AG04449 (cell line): ENCODE measurements at regions not wholly inside any gene's neighbourhood (a gene's known extent, or its start where the extent isn't known, plus 50 kb on each side); places are given as distances from the start of the nearest gene placed in this dataset.
"Not testable (repeated sequence)": the region's sequence is repeated elsewhere in the genome, so short reads cannot be mapped to it uniquely, and the experiment has no call there.

Source experiments
- CTCF ChIA-PET: fragments of 350-600 bp; formaldehyde crosslinking; extraction: SDS; loops from one replicate; lab custom pipeline; 2021; ENCODE audit warnings: antibody characterized with exemption; lab: Yijun Ruan, JAX
- POLR2A ChIA-PET: fragments of 400-600, 350-600 bp; formaldehyde crosslinking; extraction: SDS; loops from one replicate; lab custom pipeline; 2020; ENCODE audit warnings: antibody characterized with exemption, inconsistent platforms; lab: Yijun Ruan, JAX
- DNase-seq: peaks from one replicate; pipeline ENCODE4 v3.0.0-alpha.2; 2010; ENCODE audit warnings: low read depth, low spot score
- H3K4me3 ChIP-seq: 2 replicates; pipeline ENCODE4 v1.5.1; 2011; ENCODE audit warnings: low read depth, mild to moderate bottlenecking, control low read depth, low read length
- TF ChIP-seq, protein P1 (sequence below): IDR thresholded peaks from one replicate; pipeline ENCODE4 v1.5.1; 2011; ENCODE audit warnings: mild to moderate bottlenecking, moderate library complexity, low read length, control low read depth, inconsistent platforms; ENCODE audit not compliant: insufficient read depth; ENCODE audit errors: missing control alignments

- ChIA-PET CTCF (no interaction called here), POLR2A (no interaction called here)
- TF ChIP-seq, protein P1, sequence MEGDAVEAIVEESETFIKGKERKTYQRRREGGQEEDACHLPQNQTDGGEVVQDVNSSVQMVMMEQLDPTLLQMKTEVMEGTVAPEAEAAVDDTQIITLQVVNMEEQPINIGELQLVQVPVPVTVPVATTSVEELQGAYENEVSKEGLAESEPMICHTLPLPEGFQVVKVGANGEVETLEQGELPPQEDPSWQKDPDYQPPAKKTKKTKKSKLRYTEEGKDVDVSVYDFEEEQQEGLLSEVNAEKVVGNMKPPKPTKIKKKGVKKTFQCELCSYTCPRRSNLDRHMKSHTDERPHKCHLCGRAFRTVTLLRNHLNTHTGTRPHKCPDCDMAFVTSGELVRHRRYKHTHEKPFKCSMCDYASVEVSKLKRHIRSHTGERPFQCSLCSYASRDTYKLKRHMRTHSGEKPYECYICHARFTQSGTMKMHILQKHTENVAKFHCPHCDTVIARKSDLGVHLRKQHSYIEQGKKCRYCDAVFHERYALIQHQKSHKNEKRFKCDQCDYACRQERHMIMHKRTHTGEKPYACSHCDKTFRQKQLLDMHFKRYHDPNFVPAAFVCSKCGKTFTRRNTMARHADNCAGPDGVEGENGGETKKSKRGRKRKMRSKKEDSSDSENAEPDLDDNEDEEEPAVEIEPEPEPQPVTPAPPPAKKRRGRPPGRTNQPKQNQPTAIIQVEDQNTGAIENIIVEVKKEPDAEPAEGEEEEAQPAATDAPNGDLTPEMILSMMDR = no peak
- no peak for DNase-seq
- H3K4me3 ChIP-seq = no peak overlapping the region
These were observed 249.9 kb downstream of the CALCRL start for GRCh38 chr2:187198136-187198535.

DNA sequence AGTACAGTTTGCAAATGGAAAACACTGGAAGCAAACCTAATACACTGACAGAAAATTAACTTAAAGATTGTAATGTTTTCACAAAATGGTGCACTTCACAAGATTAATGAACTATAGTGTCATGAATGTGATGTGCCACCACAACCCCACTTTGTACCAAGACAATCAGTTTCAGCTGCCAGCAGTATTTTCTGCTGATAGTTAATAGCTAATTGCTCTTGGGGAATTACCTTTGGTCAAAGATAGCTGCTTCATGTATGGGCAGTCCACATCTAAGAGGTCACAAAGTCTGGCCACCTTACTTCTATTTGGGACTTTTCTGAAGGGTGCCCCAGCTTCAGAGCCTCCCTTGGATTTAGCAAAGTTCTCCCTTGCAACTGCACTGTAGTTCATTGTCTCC lies 254.0 kb downstream of the CALCRL start:
- DNase-seq = no peak
- CTCF ChIA-PET = no interaction called here
- TF ChIP-seq, protein P1 = no peak
- POLR2A ChIA-PET = no interaction called here
- H3K4me3 ChIP-seq = no peak overlapping the region

- H3K4me3 ChIP-seq = no peak overlapping the region
- no peak for DNase-seq
- TF ChIP-seq, protein P1 = no peak
- CTCF ChIA-PET = no interaction called here
- POLR2A ChIA-PET = no interaction called here
These were observed 259.0 kb downstream of the CALCRL start for GRCh38 chr2:187188783-187189631.

- no peak for DNase-seq
- ChIA-PET POLR2A (no interaction called here), CTCF (no interaction called here)
- TF ChIP-seq, protein P1 = no peak
- H3K4me3 ChIP-seq = no peak overlapping the region
These were observed 260.5 kb downstream of the CALCRL start for GRCh38 chr2:187187519-187187918.

- CTCF ChIA-PET = no interaction called here
- DNase-seq = no peak
- TF ChIP-seq, protein P1 = no peak
These were observed 267.5 kb downstream of the CALCRL start for GRCh38 chr2:187180529-187180928.

DNA sequence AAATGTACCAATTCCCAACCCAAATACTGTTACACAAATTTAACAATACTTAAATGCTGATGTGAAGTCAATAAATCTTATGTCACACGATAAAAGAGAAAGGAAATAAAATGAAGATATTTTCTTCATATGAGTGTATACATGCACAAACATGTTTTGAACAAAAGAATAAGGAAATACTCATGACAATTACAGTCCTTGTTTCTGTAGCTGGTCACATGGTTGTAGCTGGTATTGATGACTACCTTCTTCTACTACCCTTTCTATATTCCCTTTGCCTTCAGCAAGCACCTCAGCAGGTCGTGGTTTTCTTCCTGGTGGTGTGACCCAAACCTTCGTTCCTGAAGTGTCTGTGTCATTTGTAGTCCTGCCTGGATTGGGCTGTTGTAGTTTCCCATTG lies 269.2 kb downstream of the CALCRL start:
- CTCF ChIA-PET, POLR2A ChIA-PET, H3K4me3 ChIP-seq, DNase-seq: not testable (repeated sequence)

More at GRCh38 chr2:187180529-187180928, 267.5 kb downstream of the CALCRL start:
- POLR2A ChIA-PET = no interaction called here
- H3K4me3 ChIP-seq = no peak overlapping the region

DNA sequence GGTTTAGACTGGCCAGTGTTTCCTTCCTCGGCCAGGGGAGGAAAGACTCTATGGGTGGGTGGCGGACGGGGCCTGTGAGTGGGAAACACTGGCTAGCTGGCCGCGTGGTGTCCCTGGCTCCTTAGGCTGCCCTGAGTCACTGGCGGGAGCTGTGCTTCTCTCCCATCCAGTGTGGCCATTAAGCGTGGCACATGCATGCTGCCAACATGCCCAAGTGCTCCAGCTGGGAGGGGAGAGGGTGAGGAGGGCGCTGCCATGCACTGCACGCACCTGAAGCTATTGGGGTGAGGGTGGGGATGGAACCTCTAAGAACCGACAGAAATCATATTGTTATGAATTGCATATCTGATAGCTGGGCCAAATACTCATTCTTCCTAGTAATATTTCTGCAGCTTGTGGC lies 270.8 kb downstream of the CALCRL start:
- no peak overlapping the region for H3K4me3 ChIP-seq
- CTCF ChIA-PET = no interaction called here
- TF ChIP-seq, protein P1 = no peak
- no peak for DNase-seq
- POLR2A ChIA-PET = no interaction called here
